Gastroesophageal sphincter (tissue), 4 donors: ENCODE measurements at regions not wholly inside any gene's neighbourhood (a gene's known extent, or its start where the extent isn't known, plus 50 kb on each side); places are given as distances from the start of the nearest gene placed in this dataset.
A peak's percentile ranks its signal among the peaks of the same experiment; 100 is the strongest.

Experiments used
- ATAC-seq: fragments of 150-250 bp; one replicate; pipeline ENCODE4 v1.9.1; 2016; ENCODE audit warnings: mild to moderate bottlenecking, moderate library complexity
- H3K27ac ChIP-seq, 4 donors: fragments of 200-600 bp; sonication (generic) in 3 of 4; 1 replicate in 3 of 4; 2 replicates in 1 of 4; pipeline ENCODE4 v1.5.1; 2016 to 2019
- H3K27me3 ChIP-seq: fragments of 200-600 bp; sonication (generic); one replicate; pipeline ENCODE4 v1.5.1; 2019
- H3K36me3 ChIP-seq, 2 donors: fragments of 200-600 bp; sonication (generic); one replicate each; pipeline ENCODE4 v1.5.1; 2019; ENCODE audit warnings: control low read depth in 1 of 2
- H3K4me1 ChIP-seq, 3 donors: fragments of 200-600 bp; sonication (generic); 1 replicate in 2 of 3; 2 replicates in 1 of 3; pipeline ENCODE4 v1.5.1; 2016 to 2019; ENCODE audit warnings: control low read depth in 2 of 3
- H3K4me3 ChIP-seq, 2 donors: fragments of 200-600 bp; sonication (generic); one replicate each; pipeline ENCODE4 v1.5.1; 2019; ENCODE audit warnings: mild to moderate bottlenecking in 1 of 2, moderate library complexity in 1 of 2
- H3K9me3 ChIP-seq, 3 donors: fragments of 200-600 bp; sonication (generic); one replicate each; pipeline ENCODE4 v1.5.1; 2017 to 2019; ENCODE audit warnings: control low read depth in 2 of 3
- EP300 ChIP-seq: sonication (generic); formaldehyde crosslinking; IDR thresholded peaks from one replicate; pipeline ENCODE4 v1.6.1; 2017; ENCODE audit warnings: antibody characterized with exemption, mild to moderate bottlenecking
- POLR2A ChIP-seq, 2 donors: fragments of 450-650 bp; IDR thresholded peaks; one replicate each; pipeline ENCODE4 v1.6.1; 2017; ENCODE audit warnings: antibody characterized with exemption in 2 of 2, mild to moderate bottlenecking in 2 of 2, moderate library complexity in 1 of 2
- POLR2AphosphoS5 ChIP-seq: sonication (generic); formaldehyde crosslinking; IDR thresholded peaks from one replicate; pipeline ENCODE4 v1.6.1; 2017; ENCODE audit warnings: antibody characterized with exemption
- WGBS, 2 donors: methylation state at CpG; one replicate each; pipeline ENCODE4 v1.1.5; 2018; ENCODE audit warnings: low coverage in 1 of 2; 5-methylcytosine and 5-hydroxymethylcytosine counted together
- TF ChIP-seq, protein P1 (sequence below), 4 experiments: fragments of 200-600 bp in 2 of 4; fragments of 450-650 bp in 2 of 4; sonication (generic) in 1 of 4; IDR thresholded peaks; one replicate each; pipeline ENCODE4 v1.5.1; 2017 to 2019; ENCODE audit warnings: antibody characterized with exemption in 4 of 4, mild to moderate bottlenecking in 2 of 4, moderate library complexity in 2 of 4

DNA sequence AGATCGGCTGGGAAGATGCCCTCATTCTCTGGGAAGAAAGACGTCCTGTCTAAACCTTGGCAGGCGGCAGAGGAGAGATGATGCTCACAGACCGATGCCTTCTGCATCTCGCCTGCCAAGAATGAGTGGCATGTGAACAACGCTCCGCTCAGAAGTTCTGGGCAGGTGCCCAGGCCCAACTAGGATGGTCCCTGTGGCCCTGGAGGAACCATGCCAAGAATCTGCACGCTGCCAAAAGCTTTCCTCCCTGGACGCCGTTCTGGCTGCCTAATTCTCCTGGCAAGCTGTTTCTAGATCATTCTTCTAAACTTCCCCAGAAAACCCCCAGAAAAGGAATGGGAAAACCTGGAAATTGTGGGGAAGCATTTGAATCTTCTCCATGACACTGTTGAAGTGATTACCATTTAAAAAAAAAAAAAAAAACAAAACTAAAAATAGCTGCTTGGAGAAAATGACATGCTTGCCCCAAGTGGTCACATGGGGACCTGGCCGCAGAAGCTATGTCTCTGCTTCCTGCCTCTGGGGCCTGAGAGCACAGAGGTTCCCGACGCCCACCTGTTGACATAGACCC, 440.9 kb downstream of the PRDM2 start:
- Histone ChIP-seq H3K27ac (peak overlapping the region in 3 of 4 donors; percentile 53 to 68 (median 58)), H3K27me3 (no peaks in the 10 kb centered on the region), H3K4me3 (no peak overlapping the region), H3K36me3 (no peaks in the 10 kb centered on the region), H3K9me3 (no peaks in the 10 kb centered on the region), H3K4me1 (peaks cover 4 to 29% (median 7%) of the 10 kb centered on the region in 3 donors)
- TF ChIP-seq, protein P1, sequence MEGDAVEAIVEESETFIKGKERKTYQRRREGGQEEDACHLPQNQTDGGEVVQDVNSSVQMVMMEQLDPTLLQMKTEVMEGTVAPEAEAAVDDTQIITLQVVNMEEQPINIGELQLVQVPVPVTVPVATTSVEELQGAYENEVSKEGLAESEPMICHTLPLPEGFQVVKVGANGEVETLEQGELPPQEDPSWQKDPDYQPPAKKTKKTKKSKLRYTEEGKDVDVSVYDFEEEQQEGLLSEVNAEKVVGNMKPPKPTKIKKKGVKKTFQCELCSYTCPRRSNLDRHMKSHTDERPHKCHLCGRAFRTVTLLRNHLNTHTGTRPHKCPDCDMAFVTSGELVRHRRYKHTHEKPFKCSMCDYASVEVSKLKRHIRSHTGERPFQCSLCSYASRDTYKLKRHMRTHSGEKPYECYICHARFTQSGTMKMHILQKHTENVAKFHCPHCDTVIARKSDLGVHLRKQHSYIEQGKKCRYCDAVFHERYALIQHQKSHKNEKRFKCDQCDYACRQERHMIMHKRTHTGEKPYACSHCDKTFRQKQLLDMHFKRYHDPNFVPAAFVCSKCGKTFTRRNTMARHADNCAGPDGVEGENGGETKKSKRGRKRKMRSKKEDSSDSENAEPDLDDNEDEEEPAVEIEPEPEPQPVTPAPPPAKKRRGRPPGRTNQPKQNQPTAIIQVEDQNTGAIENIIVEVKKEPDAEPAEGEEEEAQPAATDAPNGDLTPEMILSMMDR (IDR thresholded peaks at IDR 0.05), result peak in 2 of 4 experiments; percentile 24 to 26
- TF ChIP-seq POLR2A (IDR thresholded peaks at IDR 0.05) (no peak), POLR2AphosphoS5 (peak; percentile 47)
- WGBS, 2 donors, result 42 to 43% methylated on average over 3 to 7 of the region's 13 CpGs
- peak; percentile 87 for ATAC-seq

GRCh38 chr1:14141656-14142055, 441.7 kb downstream of the PRDM2 start:
- no peaks in the 10 kb centered on the region for H3K36me3 ChIP-seq
- H3K4me3 ChIP-seq, result no peak overlapping the region
- 63 to 80% methylated on average over 6 of the region's 6 CpGs for WGBS, 2 donors
- no peak for TF ChIP-seq POLR2A (IDR thresholded peaks at IDR 0.05)
- TF ChIP-seq POLR2AphosphoS5, result no peak
- no peak for ATAC-seq
- H3K27ac ChIP-seq, result peak overlapping the region in 3 of 4 donors; percentile 28 to 68 (median 58)
- no peaks in the 10 kb centered on the region for H3K9me3 ChIP-seq
- no peaks in the 10 kb centered on the region for H3K27me3 ChIP-seq
- peaks cover 4 to 29% (median 7%) of the 10 kb centered on the region in 3 donors for H3K4me1 ChIP-seq

- Histone ChIP-seq H3K27ac (peak overlapping the region in 3 of 4 donors; percentile 41 to 63 (median 48)), H3K4me1 (peaks cover 4 to 29% (median 7%) of the 10 kb centered on the region in 3 donors), H3K4me3 (no peak overlapping the region), H3K36me3 (no peaks in the 10 kb centered on the region), H3K27me3 (no peaks in the 10 kb centered on the region), H3K9me3 (no peaks in the 10 kb centered on the region)
- no peak for TF ChIP-seq POLR2AphosphoS5
- TF ChIP-seq, protein P1 (IDR thresholded peaks at IDR 0.05), result no peak
- TF ChIP-seq EP300, result no peak
- TF ChIP-seq POLR2A (IDR thresholded peaks at IDR 0.05), result no peak
- 47 to 53% methylated on average over 5 to 10 of the region's 11 CpGs for WGBS, 2 donors
- peak; percentile 53 for ATAC-seq
These were observed 442.6 kb downstream of the PRDM2 start for GRCh38 chr1:14142397-14143100.

DNA sequence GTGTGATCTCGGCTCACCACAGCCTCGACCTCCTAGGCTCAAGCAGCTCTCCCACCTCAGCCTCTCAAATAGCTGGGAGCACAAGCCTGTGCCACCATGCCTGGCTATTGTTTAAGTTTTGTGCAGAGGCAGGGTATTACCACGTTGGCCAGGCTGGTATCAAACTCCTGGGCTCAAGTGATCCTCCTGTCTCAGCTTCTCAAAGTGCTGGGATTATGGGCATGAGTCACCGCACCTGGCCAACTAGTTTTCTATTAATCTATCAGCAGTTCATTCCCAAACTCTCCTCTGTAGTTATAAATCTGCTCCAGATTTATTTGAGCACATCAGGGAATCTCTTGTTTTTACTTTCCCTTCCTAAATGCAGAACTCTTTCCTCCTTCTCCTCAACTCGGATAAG, 443.8 kb downstream of the PRDM2 start:
- WGBS, 2 donors, result 75 to 89% methylated on average over 2 to 4 of the region's 5 CpGs

DNA sequence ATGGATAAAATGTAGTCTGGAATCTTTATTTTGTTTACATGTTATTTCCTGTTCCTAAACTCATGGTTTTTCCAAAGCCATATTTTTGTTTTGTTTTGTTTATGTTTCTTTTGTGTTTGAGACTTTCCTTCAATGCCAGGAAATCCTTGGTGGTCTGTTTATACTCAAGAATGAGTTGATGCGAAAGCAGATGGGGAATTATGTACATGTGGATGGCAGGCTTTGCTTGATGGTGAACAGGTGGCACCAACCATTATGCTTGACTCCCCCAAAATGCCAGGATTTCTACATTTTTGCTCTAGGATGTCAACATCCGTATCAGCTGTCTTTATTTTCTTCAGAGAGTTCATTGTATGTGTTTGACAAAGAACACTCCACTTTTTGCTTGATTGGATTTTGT, 448.5 kb downstream of the PRDM2 start:
- no peak for TF ChIP-seq POLR2A (IDR thresholded peaks at IDR 0.05)
- TF ChIP-seq, protein P1 (IDR thresholded peaks at IDR 0.05), result no peak
- no peak for TF ChIP-seq POLR2AphosphoS5
- no peak for TF ChIP-seq EP300
- Histone ChIP-seq H3K27me3 (no peaks in the 10 kb centered on the region), H3K9me3 (no peaks in the 10 kb centered on the region), H3K27ac (no peak overlapping the region), H3K36me3 (no peaks in the 10 kb centered on the region), H3K4me3 (no peak overlapping the region), H3K4me1 (no peaks in the 10 kb centered on the region)
- no peak for ATAC-seq
- WGBS, 2 donors, result 29 to 78% methylated on average over 1 to 2 of the region's 2 CpGs

More for the DNA sequence above, 443.8 kb downstream of the PRDM2 start:
- TF ChIP-seq EP300, result no peak
- no peak for TF ChIP-seq POLR2A (IDR thresholded peaks at IDR 0.05)
- no peak for TF ChIP-seq POLR2AphosphoS5
- TF ChIP-seq, protein P1 (IDR thresholded peaks at IDR 0.05), result no peak
- Histone ChIP-seq H3K4me1 (peaks cover 4 to 29% (median 7%) of the 10 kb centered on the region in 3 donors), H3K4me3 (no peak overlapping the region), H3K9me3 (no peaks in the 10 kb centered on the region), H3K27me3 (no peaks in the 10 kb centered on the region), H3K27ac (no peak overlapping the region), H3K36me3 (no peaks in the 10 kb centered on the region)
- ATAC-seq, result no peak
